HG02870 (cell line): ENCODE measurements at regions not wholly inside any gene's neighbourhood (a gene's known extent, or its start where the extent isn't known, plus 50 kb on each side); places are given as distances from the start of the nearest gene placed in this dataset.

ENCODE experiments used
- ATAC-seq: cut with Tn5 transposase; IDR thresholded peaks from one replicate; pipeline ENCODE4 v1.9.1; 2021; ENCODE audit warnings: mild to moderate bottlenecking, moderate library complexity; ENCODE audit not compliant: unreplicated experiment

- ATAC-seq, result no peak
Measured at GRCh38 chrX:38746102-38746501, 55.2 kb upstream of the MID1IP1 start.

GRCh38 chrX:38750551-38750950, 50.7 kb upstream of the MID1IP1 start:
- ATAC-seq, result peak; percentile 68
